ENCODE measurements at regions not wholly inside any gene's neighbourhood (a gene's known extent, or its start where the extent isn't known, plus 50 kb on each side); places are given as distances from the start of the nearest gene placed in this dataset.

DNA sequence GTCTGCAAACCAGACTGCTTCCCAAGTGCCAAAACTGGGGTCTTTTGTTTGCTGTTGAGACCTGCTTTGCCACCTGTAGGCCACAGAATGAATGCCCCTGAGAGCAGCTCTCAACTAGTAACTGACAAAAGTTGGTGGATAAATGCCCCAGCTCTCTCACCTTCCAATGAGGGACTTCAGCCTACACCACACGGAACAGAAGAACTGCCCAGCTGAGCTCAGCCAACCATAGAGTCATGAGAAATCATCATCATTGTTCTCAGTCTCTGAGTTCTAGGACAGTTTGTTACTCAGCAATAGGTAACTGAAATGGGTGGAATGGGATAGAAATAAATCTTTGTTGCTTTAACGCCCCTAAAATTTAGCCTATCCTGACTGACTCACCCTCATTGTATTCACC, 59.1 kb upstream of the MRI1 start:
- TF ChIP-seq CTCF (IDR thresholded peaks at IDR 0.05), result no peak
- TF ChIP-seq POLR2A (IDR thresholded peaks at IDR 0.05), result no peak
- no peak for TF ChIP-seq POLR2AphosphoS5 (IDR thresholded peaks at IDR 0.05)
